Central memory CD4-positive, alpha-beta T cell (primary cell): ENCODE measurements at regions not wholly inside any gene's neighbourhood (a gene's known extent, or its start where the extent isn't known, plus 50 kb on each side); places are given as distances from the start of the nearest gene placed in this dataset.

Experiments used
- DNase-seq: peaks from one replicate; pipeline ENCODE4 v3.0.0; 2022

- no peak for DNase-seq
Observed at GRCh38 chr6:138610816-138611215, 111.5 kb upstream of the NHSL1 start.

DNA sequence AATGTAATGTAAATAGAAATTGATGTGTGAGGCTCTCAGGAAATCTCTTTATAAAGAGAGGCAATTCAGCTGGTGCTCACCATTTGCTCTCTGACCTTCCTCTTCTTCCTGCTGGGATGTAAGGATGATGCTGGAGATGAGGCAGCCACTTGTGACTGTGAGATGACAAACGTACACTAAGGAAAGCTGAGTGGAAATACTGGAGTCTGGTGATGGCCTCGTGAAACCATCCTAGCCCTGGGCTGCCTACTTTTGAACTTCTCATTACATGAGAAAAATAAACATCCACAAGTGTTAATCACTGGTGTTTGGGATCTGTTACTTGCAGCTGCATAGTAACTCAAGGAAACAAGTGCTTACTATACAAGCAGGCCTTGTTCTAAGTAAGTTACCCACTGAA lies 114.9 kb upstream of the NHSL1 start:
- DNase-seq: no peak

GRCh38 chr6:138618168-138618567 lies 118.9 kb upstream of the NHSL1 start:
- DNase-seq: no peak

- DNase-seq: no peak
Observed at GRCh38 chr6:138620630-138621029, 121.3 kb upstream of the NHSL1 start.

- DNase-seq: no peak
Observed at GRCh38 chr6:138622967-138623366, 123.7 kb upstream of the NHSL1 start.

GRCh38 chr6:138631566-138631965 lies 132.3 kb upstream of the NHSL1 start:
- no peak for DNase-seq

GRCh38 chr6:138637822-138638221 lies 135.7 kb upstream of the CCDC28A start:
- DNase-seq: no peak

GRCh38 chr6:138638604-138639003 lies 135.0 kb upstream of the CCDC28A start:
- DNase-seq: no peak

GRCh38 chr6:138640028-138640427 lies 133.5 kb upstream of the CCDC28A start:
- DNase-seq: no peak

GRCh38 chr6:138643210-138643609 lies 130.4 kb upstream of the CCDC28A start:
- no peak for DNase-seq

DNA sequence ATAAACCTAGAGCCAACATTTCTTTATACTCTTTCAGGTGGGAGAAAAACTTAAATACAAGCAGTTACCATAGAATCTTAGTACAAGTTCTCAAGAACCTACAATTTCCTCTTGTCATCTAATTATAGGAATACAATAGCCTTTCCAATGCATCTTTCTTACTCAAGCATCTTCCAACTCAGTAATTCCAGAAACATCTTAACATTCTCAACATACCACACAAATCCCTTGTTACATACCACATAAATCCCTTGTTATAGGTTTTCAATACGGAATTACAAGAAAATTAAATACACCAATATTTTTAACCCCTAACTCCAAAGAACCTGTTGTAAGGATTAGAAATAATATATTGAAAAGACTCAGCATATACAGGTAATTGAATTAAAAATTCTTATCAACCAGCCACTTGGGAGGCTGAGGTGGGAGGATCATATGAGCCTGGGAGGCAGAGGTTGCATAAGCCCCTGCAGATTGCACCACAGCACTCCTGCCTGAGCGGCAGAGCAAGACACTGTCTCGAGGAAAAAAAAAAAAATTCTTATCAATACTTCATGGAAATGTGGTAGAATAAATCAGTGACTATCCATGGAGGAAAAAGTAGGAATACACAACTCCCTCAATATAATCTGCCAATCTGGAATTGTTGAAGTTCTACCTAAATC lies 127.5 kb upstream of the CCDC28A start:
- no peak for DNase-seq

- no peak for DNase-seq
Observed at GRCh38 chr6:138647006-138647405, 126.6 kb upstream of the CCDC28A start.

- no peak for DNase-seq
Observed at GRCh38 chr6:138648127-138648526, 125.4 kb upstream of the CCDC28A start.

GRCh38 chr6:138651491-138651890 lies 122.1 kb upstream of the CCDC28A start:
- DNase-seq: no peak

GRCh38 chr6:138652824-138653223 lies 120.7 kb upstream of the CCDC28A start:
- DNase-seq: no peak

- DNase-seq: no peak
Observed at GRCh38 chr6:138653435-138653834, 120.1 kb upstream of the CCDC28A start.

- DNase-seq: no peak
Observed at GRCh38 chr6:138654715-138655634, 118.6 kb upstream of the CCDC28A start.

GRCh38 chr6:138655828-138656227 lies 117.7 kb upstream of the CCDC28A start:
- DNase-seq: no peak

DNA sequence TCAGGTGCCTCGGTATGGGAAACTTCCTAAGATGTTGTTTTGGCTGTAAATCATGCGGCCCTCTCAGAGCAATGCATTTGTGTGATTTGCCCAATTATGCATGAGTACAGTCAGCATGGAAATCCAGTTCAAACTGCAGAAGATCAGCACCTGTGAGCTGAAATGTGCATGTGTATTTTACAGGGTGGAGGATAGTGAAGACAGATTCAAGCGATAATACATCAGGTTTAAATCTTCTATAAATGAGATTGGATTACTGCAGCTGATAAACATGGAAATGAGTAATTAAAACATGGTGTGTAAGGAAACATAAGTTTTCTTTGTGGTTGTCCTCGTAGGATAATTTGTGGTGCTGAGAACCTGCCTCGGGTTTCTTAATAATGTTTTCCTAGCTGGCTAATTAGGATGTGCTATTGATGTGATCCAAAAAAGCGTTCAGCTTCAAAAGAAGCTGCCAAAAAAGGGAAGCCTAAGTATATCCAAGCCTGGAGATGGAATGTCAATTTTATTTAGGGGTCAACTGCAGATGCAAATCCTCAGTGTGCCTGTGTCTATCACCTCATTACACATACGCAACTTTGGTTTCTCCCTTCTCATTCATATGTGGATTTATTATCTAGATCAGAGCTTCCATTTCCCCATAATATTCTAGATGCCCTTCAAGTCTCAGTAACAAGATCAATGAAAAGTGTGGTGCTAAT lies 117.1 kb upstream of the CCDC28A start:
- DNase-seq: no peak

- no peak for DNase-seq
Observed at GRCh38 chr6:138657065-138657425, 116.5 kb upstream of the CCDC28A start.

DNA sequence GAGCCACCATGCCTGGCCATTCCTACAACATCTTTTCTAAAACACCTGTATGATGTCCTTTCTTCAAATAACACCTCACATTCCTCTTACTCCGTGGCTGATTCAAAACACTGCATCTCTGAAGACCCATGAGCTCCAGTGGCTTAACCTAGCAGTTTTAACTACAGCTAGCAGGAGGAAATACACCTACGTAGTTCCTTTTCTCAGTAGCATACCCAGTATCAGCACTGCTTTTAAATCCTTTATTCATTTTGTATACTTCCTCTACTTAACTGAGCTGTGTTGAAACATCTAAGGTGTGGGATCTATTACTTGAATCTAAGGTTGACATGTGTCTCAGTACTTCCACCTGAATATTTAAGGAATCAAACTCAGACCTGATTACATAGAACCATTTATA lies 113.6 kb upstream of the CCDC28A start:
- no peak for DNase-seq

GRCh38 chr6:138662471-138662870 lies 111.1 kb upstream of the CCDC28A start:
- DNase-seq: no peak

- DNase-seq: no peak
Observed at GRCh38 chr6:138663892-138664291, 109.7 kb upstream of the CCDC28A start.

DNA sequence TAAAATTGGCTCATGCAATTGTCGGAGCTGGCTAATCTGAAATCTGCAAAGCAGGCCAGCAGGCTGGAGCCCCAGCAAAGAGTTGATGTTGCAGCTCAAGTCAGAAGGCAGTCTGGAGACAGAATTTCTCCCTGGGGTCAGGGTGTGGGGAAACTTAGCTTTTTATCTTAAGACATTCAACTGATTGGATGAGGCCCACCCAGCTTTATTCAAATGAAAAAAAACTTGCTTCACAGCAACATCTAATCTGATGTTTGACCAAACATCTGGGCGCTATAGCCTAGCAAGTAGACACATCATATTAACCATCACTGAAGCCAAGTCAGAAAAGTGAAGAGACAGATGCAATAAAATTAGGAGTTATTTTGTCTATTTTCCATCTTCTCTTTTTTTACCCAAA lies 108.8 kb upstream of the CCDC28A start:
- no peak for DNase-seq
